ENCODE measurements at regions not wholly inside any gene's neighbourhood (a gene's known extent, or its start where the extent isn't known, plus 50 kb on each side); places are given as distances from the start of the nearest gene placed in this dataset.

DNA sequence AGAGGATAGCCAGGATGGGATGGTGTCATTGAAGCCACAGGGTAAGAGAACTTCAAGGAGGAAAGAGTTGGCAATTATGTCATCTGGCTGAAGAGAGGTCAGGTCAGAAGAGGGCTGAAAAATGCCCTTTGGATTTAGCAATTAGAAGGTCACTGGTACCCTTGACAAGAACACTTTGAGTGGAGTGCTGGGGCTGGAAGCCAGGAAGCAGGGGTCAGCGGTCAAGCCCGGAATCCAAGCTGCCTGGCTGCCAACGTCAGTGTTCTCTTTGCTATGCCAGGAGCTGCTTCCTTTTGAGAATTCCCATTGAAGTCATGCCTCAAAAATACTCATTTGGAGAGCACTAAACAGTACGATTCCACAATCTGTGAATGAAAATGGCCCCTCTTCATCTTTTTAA, 386.5 kb downstream of the SHQ1 start:
- no peak for TF ChIP-seq YY1 (IDR thresholded peaks at IDR 0.05; ENCODE audit: low read depth)
- TF ChIP-seq MAX (IDR thresholded peaks at IDR 0.05; ENCODE audit: low read depth) = no peak
- TF ChIP-seq REST (IDR thresholded peaks at IDR 0.05; ENCODE audit: low read depth, low read length) = no peak
- TF ChIP-seq CTCF (IDR thresholded peaks at IDR 0.05) = no peak
- no peak for TF ChIP-seq POLR2AphosphoS5 (IDR thresholded peaks at IDR 0.05; ENCODE audit: low read depth, low read length)
- TF ChIP-seq RXRA (IDR thresholded peaks at IDR 0.05; ENCODE audit: borderline replicate concordance, low read depth) = no peak
- no peak for TF ChIP-seq TCF12 (IDR thresholded peaks at IDR 0.05)
- TF ChIP-seq TAF1 (IDR thresholded peaks at IDR 0.05; ENCODE audit: borderline replicate concordance, low read depth, low read length) = no peak
- no peak for TF ChIP-seq USF2 (IDR thresholded peaks at IDR 0.05; ENCODE audit: borderline replicate concordance, low read depth, low read length)
- no peak for TF ChIP-seq CHD2 (IDR thresholded peaks at IDR 0.05; ENCODE audit: low read length, partially characterized antibody)
- no peak for TF ChIP-seq IRF3 (IDR thresholded peaks at IDR 0.05; ENCODE audit: low read depth, low read length)
- no peak for TF ChIP-seq EZH2phosphoT487 (IDR thresholded peaks at IDR 0.05; ENCODE audit: borderline replicate concordance, low read depth)
- no peak for TF ChIP-seq TEAD4 (IDR thresholded peaks at IDR 0.05; ENCODE audit: borderline replicate concordance, insufficient read depth)
